GM21367 (cell line): ENCODE measurements at regions not wholly inside any gene's neighbourhood (a gene's known extent, or its start where the extent isn't known, plus 50 kb on each side); places are given as distances from the start of the nearest gene placed in this dataset.
A peak's percentile ranks its signal among the peaks of the same experiment; 100 is the strongest.
"Not testable (repeated sequence)": the region's sequence is repeated elsewhere in the genome, so short reads cannot be mapped to it uniquely, and the experiment has no call there.

ENCODE experiments used
- ATAC-seq: cut with Tn5 transposase; IDR thresholded peaks from one replicate; pipeline ENCODE4 v1.9.1; 2021; ENCODE audit not compliant: unreplicated experiment

DNA sequence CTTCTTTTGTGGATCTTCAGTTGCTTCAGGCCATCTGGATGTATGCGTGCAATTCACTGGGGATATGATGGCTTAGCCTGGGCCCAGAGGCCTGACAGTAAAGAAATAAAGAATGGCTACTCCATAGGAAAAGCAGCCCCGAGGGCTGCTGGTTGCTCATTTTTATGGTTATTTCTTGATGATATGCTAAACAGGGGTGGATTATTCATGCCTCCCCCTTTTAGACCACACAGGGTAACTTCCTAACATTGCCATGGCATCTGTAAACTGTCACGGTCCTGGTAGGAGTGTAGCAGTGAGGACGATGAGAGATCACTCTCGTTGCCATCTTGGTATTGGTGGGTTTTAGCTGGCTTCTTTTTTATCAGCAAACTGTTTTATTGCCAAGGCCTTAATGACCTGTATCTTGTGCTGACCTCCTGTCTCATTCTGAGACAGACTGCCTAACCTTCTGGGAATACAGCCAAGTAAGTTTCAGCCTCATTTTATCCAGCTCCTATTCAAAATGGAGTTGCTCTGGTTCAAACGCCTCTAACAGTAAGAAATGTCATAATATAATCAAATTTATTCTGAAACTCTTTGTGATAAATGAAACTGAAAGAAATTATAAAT is 60.5 kb downstream of the DSEL start:
- ATAC-seq = no peak

DNA sequence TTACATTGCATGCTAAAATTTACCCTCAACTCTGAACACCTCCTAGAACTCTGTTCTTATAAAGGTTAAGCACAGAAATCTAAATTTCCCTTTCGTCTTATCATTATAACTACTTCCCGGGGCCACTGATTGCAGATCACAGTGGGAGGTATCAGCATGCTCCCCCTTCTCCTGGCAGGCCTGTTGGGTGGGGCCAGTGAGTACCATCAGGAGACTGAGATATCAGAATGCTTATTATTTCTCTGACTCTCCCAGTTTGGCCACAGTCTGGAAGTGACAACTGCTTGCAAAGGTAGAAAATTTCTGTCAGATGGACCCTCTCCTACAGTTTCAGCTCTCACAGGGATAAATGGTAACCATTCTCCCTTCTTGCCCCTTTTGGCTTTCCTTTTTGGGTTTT is 62.6 kb downstream of the DSEL start:
- no peak for ATAC-seq

DNA sequence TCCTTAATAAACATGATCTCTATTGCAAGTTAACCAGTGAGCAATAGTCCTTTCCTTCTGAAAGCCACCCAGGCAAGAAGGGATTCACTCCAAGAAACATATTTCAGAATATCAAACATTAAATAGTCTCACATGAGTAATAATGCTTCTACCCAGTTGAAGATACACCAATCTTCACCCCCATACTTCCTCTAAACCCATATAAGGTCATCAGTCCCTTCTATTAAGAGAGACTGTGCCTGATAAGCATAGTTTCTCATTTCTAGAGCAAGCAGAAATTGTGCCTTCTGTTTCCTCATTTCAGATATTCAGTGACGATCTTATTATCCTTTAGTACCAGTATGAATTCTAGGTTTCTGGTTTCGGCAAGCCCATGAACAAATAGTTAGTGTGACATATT is 64.6 kb downstream of the DSEL start:
- no peak for ATAC-seq

DNA sequence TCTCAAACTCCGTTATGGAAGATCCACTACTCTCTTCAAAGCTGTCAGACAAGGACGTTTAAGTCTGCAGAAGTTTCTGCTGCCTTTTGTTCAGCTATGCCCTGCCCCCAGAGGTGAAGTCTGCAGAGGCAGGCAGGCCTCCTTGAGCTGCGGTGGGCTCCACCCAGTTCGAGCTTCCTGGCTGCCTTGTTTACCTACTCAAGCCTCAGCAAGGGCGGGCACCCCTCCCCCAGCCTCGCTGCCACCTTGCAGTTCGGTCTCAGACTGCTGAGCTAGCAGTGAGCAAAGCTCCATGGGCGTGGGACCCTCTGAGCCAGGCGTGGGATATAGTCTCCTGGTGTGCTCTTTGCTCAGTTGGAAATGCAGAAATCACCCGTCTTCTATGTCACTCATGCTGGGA is 65.4 kb downstream of the DSEL start:
- not testable (repeated sequence) for ATAC-seq

DNA sequence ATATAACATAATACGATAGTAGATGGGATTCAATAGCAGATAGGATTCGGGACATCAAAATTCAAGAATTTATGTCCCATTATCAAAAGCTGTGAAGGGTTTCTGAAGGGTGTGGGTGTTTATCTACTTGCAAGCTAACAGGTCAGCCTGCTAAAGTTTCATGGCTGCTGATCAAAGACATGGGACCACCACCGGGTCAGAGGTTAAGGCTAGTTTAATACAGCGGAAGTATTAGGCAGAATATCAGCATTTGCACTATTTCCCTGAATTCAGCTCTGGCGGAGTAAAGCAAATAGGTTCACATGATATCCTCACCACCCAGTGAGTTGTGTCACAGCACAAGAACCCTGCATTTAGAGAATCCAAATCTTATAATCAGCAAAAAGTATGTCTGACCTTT is 82.5 kb downstream of the DSEL start:
- no peak for ATAC-seq

DNA sequence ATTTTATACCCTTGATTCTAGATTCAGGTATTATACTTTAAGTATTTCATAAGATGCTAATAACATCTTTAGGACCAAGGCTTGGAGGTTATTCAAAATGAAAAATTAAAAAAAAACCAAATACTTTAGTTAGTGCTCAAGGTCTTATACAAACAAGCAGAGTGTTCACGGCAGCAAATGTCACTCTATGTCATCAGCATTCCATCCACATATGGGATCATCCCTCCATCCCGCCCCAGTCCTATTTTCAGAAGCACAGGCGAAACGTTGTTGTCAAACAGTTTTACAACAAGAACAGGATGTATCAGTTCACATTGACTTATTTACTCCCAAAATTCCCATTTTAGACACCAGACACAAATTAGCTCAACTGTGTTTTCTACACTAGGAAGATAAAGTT is 83.7 kb downstream of the DSEL start:
- no peak for ATAC-seq

DNA sequence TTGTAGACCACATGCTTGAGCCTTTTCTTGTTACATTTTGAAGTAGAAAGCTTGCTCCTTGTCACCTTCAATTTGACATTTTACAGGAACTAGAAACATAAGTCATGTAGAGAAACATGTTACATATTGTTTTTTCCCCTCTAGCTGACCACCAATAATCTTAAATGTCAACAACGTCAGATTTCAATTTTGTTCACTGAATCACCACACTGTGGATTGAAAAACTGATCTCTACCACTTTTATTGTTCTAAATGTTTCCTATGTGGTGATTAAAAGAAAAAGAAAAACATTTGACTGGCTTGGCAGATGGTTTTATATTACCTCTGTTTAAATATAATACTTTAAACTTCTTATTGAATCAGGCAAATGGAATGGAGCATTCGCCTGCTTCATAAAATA is 87.7 kb downstream of the DSEL start:
- no peak for ATAC-seq

DNA sequence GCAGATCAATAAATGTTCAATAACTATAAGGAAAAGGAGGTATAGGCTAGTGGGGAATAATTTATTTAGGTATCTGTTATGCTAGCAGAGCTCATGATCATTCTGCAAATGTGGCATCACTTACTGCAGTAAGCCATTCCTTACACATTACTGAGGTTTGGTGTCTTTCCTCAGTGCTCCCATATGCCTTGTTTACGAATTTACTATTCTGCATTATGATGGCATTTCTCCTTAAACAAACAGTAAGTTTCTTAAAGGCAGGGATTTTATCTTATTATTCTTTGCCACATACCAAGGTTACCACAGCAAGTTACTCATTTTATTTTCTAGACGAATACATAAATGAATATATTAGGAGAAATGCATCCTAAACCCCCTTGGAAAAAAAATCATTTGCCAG is 88.4 kb downstream of the DSEL start:
- no peak for ATAC-seq

DNA sequence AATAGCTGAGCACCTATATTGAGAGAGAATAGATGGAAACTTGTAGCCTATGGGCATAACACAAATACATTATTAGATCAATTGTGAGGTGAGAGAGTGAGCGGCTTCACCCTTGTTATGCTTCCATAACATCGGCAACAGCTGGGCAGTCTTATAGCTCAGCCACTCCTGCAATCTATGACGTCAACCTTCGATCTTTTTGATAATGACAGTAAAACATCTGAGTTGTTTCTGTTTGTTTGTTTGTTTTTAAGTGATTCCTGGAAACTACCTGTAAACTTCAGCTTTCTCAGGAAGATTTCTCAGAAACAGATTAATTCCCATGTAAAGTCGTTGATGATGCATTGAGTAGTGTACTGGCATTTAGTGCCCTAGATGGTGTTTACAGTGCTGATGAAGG is 90.0 kb downstream of the DSEL start:
- no peak for ATAC-seq

DNA sequence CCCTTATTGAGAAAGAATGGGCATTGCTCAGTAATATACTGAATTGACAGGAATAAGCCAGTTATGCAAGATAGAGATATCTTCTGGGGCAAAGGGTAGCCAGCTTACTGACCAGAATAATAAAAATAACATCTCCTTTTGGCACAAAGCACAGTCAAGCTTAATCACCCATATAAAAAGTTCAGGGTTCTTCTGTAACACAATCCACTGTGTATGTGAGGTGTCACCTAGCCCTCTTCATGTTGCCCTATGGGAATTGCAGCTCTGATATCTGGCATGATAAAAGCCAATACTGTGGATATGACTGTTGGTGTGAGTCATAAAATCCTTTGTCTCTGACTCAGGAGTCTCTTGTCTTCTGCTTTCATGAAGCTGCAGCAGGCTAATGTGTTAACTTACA is 90.8 kb downstream of the DSEL start:
- ATAC-seq = no peak

DNA sequence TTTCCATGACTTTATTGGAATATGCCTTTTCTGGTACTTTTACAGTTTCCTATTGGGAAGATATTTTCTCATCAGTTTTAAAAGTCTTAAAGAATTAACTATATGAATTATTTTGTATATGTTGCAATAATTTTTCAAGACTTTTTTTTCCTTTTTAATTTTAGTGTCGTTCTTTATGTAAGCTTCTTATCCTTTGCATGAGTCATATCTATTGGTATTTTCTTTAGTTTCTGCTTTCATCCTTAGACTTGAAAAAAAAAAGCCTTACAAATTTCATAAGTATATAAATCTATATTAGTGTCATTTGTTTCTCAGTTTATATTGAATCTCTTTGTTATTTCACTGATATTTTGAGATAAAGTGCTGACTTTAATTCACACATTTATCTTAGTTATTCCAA is 94.9 kb downstream of the DSEL start:
- ATAC-seq = no peak

DNA sequence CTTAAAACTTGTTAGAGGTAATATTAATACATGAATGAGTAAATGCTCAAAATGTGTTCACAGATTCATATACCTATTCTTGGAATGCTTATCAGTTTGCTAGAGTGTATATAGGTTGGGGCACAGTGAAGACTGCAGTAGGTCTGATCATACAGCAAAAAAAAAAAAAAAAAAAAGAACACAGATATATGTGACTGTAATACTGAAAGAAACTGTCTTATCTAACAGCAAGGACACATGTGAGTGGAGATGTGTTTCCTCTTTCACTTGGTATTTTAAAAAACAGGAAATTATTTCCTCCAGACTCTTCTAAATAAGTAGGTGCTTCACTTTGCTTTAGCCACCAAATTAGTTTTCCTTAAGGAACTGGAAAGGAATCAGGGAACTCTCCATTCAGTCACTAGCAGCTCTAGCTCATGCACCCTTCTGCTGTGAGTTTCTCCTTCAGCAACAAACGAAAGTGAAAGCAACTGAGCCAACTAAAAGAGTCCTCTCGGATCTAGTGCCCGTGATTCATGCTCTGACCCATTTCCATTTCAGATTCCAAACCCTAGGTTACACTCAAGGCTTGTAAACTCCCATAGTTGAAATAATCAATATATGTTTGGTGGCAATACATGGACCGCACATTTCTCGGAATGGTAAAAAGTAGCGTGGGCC is 98.5 kb downstream of the DSEL start:
- ATAC-seq = peak; percentile 82

DNA sequence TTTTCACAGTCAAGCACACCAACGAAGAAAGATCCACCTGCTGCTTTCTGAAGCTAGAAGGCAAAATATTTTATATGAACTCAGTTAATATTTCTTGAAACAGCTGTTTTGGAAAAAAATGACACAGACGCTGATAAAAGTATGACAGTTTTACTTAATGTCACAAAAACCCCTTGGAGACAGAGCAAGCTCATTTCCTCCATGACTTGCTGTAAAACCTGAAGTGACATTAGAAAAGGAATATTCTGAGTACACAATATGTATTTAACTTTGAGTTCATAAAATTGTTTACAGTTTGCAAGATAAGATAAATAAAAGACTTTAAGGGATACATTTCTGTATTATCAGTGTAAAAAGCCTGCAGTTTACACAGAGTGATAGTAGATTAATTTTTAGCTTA is 105.4 kb downstream of the DSEL start:
- ATAC-seq = no peak

DNA sequence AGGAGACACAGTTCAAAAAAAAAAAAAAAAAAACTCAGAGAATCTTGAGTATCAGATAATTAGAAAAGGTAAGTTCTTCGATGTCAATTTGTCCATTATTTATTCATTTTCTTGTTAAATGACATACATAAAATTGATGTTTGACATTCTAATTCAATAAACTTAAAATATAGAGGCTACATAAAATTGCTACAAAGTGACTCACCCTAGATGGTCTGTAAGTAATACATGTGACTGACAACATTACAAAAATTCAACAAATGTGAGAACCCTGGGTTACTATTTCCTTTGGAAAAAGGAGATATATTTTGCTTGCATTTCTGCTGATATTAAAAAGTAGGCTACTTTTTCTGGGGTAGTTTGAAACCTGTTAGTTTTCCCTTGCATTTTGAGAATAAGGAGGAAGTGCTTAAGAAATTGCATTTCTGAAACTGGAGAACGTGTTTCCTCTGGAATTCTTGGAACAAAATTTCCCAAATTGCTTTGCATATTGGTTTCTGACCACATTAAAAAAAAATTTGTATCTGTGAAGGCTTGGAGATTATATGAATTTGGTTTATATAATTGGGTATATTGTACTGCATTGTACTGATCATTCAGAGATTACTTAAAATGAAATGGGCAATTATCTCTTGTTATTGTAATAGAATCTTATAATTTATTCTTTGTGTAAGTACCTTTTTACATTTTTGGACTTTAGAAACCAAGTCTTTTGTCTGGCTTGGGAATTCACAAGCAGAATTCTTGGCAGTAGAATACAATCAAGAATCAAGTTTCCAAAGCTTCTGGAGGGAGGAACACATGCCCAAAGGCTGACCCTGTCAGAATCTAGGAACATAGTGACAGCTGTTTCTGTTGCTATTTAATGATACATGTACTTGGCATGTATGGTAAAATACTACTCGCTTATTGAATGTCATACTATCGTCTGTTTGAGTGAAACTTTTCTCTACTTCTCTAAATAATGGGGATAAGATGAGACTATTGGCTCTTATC is 106.1 kb downstream of the DSEL start:
- no peak for ATAC-seq

DNA sequence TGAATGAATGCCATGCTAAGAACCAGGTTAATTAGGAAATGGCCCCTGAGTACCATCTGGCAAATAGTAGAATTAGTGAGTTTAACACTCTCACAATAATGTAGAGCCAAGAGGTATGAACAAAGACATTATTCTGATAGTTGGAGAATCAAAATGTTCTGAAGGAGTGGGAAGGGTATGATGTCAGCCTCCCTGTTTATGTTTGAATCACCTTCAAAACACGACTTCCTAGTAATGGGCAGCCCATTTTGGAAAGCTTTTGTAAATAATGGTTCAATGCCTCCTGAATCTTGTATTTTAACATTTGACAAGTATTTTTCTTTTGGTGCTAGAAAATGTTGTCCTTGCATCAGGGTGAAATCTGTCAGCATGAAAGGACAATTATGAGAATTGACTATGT is 108.3 kb downstream of the DSEL start:
- ATAC-seq = no peak

DNA sequence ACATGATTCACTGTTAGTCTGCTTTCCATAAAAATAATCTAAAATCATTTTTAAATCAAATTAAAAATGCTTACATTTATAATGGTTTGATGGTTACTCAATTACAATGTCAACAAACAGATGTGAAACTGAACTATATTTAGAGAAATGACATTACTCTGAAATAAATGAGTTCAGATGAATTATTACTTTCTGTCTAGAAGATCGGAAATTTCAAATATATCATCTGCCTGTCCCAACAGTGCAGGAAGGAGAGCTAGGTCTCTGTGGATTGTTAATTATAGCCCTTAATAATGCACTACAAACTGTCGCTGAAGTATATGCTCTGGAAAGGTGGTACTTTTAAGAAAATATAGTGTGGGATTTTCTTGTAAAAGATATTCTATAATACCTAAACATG is 109.8 kb downstream of the DSEL start:
- ATAC-seq = no peak

DNA sequence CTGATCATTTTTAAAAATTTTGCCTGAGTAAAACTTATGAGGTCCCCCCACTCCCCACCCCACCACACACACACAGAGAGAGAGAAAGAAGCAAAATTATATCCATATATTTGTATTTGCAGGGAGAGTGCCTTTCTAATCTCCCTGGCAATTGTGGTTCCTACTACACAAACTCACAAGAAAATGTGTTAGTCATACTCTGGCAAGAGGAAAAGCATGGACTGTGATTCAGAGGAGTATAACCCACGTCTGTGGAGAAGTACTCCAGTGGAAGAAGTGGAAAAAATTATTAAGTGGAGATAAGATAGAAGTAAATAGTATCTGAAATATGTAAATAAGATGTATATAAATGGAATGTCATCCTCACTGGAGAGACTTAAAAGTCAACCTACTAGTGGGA is 114.0 kb downstream of the DSEL start:
- ATAC-seq = no peak

DNA sequence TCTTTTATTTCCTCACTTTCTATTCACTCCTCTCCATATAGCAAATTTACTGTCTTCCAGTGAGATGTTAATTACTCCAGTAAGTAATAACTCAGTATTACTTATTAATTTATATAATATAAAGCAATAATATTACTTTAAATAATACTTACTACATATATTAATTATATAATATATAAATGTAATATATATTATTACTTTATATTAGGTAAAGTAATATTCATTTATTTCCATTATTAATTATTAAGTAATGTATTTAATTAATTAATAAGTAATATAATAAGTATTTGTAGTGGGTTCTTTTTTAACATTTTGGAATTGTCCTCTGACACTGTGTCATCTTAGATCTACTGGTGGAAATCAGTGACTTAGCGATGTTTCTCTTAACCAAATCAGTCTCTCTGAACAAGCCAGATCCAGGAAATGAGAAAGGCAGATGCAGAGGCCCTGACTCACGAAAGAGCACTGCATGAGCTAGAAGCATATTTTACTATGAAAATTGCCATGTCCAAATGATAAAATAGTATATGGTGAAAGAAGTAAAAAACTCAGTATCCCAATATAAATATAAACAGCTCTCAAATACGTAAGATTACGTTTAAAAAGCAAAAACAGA is 115.9 kb downstream of the DSEL start:
- ATAC-seq = no peak

DNA sequence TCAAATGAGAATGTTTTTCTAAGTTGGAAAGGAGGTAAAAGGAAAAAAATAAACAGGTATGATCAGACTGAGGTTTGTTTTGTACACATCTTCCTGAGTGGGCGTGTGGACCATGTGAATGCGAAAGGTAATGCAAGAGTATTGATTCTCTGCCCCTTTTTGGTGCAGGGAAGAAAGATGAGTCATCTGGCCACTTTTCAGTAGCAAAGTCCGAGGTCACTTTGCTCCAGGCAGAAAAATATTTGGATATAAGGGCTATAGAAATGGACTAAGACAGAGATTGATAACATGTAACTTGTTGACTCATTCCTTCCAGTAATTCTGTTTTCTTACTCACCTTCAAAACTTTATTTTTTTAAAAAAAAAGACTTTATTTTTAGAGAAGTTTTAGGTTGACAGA is 130.5 kb downstream of the DSEL start:
- ATAC-seq = no peak

DNA sequence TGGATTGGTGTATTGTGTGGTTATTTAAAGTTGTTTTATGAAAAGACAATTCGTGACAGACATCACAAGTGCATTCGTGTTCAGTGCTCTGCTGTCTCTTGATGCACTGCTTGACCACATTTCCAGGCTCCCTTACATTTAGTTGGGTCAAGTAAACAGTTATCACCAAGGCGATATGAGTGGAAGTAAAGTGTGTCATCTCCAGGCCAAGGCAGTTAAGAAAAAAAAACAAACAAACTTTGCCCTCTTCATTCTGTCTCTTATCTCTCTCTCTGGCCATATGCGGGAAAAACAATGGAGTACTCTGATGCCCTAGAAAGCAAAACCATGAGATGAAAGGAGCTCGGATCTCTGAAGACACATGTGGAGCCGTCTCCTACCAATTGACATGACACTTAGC is 131.1 kb downstream of the DSEL start:
- no peak for ATAC-seq

DNA sequence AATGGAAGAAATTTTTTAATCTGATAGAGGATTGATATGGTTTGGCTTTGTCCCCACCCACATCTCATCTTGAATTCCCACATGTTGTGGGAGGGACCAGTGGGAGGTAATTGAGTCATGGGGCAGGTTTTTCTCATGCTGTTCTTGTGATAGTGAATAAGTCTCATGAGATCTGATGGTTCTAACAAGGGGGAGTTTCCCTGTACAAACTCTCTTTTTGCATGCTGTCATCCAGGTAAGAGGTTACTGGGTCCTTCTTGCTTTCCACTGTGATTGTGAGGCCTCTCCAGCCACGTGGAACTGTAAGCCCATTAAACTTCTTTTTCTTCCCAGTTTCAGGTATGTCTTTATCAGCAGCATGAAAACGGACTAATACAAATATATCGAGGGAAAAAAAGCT is 132.5 kb downstream of the DSEL start:
- ATAC-seq = not testable (repeated sequence)
